ENCODE measurements at regions not wholly inside any gene's neighbourhood (a gene's known extent, or its start where the extent isn't known, plus 50 kb on each side); places are given as distances from the start of the nearest gene placed in this dataset.
A peak's percentile ranks its signal among the peaks of the same experiment; 100 is the strongest.

GRCh38 chrX:42725196-42725595, 52.8 kb downstream of the PPP1R2C start:
- DNase-seq (ENCODE audit: low read depth in 3 of 3), result no peak

GRCh38 chrX:42720209-42720608, 57.8 kb downstream of the PPP1R2C start:
- no peak for DNase-seq (ENCODE audit: low read depth in 3 of 3)

GRCh38 chrX:42715701-42716262, 62.2 kb downstream of the PPP1R2C start:
- DNase-seq (ENCODE audit: low read depth in 3 of 3), result no peak

GRCh38 chrX:42714981-42715700, 62.8 kb downstream of the PPP1R2C start:
- peak; percentile 3 to 8 (median 3) for DNase-seq (ENCODE audit: low read depth in 3 of 3)

- no peak for DNase-seq (ENCODE audit: low read depth in 3 of 3)
These were observed 67.5 kb downstream of the PPP1R2C start for GRCh38 chrX:42710452-42710851.

GRCh38 chrX:42708222-42708621, 69.7 kb downstream of the PPP1R2C start:
- no peak for DNase-seq (ENCODE audit: low read depth in 3 of 3)

GRCh38 chrX:42707742-42708141, 70.2 kb downstream of the PPP1R2C start:
- no peak for DNase-seq (ENCODE audit: low read depth in 3 of 3)

- DNase-seq (ENCODE audit: low read depth in 3 of 3), result no peak
These were observed 73.5 kb downstream of the PPP1R2C start for GRCh38 chrX:42704454-42704853.

- no peak for DNase-seq (ENCODE audit: low read depth in 3 of 3)
These were observed 80.4 kb downstream of the PPP1R2C start for GRCh38 chrX:42697544-42697943.

- no peak for DNase-seq (ENCODE audit: low read depth in 3 of 3)
These were observed 81.3 kb downstream of the PPP1R2C start for GRCh38 chrX:42696536-42697124.

GRCh38 chrX:42695800-42696358, 82.1 kb downstream of the PPP1R2C start:
- DNase-seq (ENCODE audit: low read depth in 3 of 3), result no peak

GRCh38 chrX:42694260-42694815, 83.6 kb downstream of the PPP1R2C start:
- DNase-seq (ENCODE audit: low read depth in 3 of 3), result no peak

- DNase-seq (ENCODE audit: low read depth in 3 of 3), result no peak
These were observed 86.8 kb downstream of the PPP1R2C start for GRCh38 chrX:42691196-42691595.

- no peak for DNase-seq (ENCODE audit: low read depth in 3 of 3)
These were observed 91.3 kb downstream of the PPP1R2C start for GRCh38 chrX:42686706-42687105.

GRCh38 chrX:42686296-42686695, 91.7 kb downstream of the PPP1R2C start:
- DNase-seq (ENCODE audit: low read depth in 3 of 3), result no peak

- DNase-seq (ENCODE audit: low read depth in 3 of 3), result no peak
These were observed 93.9 kb downstream of the PPP1R2C start for GRCh38 chrX:42684065-42684464.

- no peak for DNase-seq (ENCODE audit: low read depth in 3 of 3)
These were observed 97.3 kb downstream of the PPP1R2C start for GRCh38 chrX:42680666-42681065.

- DNase-seq (ENCODE audit: low read depth in 3 of 3), result no peak
These were observed 99.8 kb downstream of the PPP1R2C start for GRCh38 chrX:42678133-42678532.

GRCh38 chrX:42673301-42673810, 104.6 kb downstream of the PPP1R2C start:
- no peak for DNase-seq (ENCODE audit: low read depth in 3 of 3)

GRCh38 chrX:42664680-42665079, 113.3 kb downstream of the PPP1R2C start:
- DNase-seq (ENCODE audit: low read depth in 3 of 3), result no peak

GRCh38 chrX:42628471-42628870, 149.5 kb downstream of the PPP1R2C start:
- no peak for DNase-seq (ENCODE audit: low read depth in 3 of 3)

- no peak for DNase-seq (ENCODE audit: low read depth in 3 of 3)
These were observed 150.1 kb downstream of the PPP1R2C start for GRCh38 chrX:42627891-42628290.

Measured in stimulated activated CD4-positive, alpha-beta T cell treated with anti-CD3 and anti-CD28 coated beads, TNF-alpha, amount 100 ng/mL, for 4 hours (primary cell).